NCI-H2107 treated with DMSO at 0.1 percent for 48 hours (cell line): ENCODE measurements at regions not wholly inside any gene's neighbourhood (a gene's known extent, or its start where the extent isn't known, plus 50 kb on each side); places are given as distances from the start of the nearest gene placed in this dataset.
A peak's percentile ranks its signal among the peaks of the same experiment; 100 is the strongest.
"Not testable (repeated sequence)": the region's sequence is repeated elsewhere in the genome, so short reads cannot be mapped to it uniquely, and the experiment has no call there.

Source experiments
- DNase-seq: peaks from one replicate; lab custom pipeline; 2025; ENCODE audit not compliant: unreplicated experiment; lab: John Stamatoyannopoulos, UW

DNA sequence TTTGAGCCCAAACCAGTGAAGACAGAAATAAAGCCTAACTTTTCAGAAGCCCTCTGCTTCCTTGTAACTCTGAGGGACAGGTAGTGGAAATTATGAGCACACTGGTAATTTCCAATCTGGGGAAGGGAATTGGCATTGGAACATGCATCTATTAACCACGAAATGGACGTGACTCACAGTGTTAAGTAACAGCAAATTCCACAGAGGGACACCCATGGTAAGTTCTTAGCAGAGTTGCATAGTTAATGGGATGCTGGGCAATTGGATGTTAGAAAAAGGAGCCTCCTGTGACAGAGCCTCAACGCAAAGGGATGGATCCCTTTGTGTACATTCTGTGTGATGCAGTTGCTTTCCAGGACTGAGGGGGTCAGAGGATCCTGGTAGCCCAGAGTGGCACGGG is 168.6 kb downstream of the SEMA6D start:
- DNase-seq: no peak

DNA sequence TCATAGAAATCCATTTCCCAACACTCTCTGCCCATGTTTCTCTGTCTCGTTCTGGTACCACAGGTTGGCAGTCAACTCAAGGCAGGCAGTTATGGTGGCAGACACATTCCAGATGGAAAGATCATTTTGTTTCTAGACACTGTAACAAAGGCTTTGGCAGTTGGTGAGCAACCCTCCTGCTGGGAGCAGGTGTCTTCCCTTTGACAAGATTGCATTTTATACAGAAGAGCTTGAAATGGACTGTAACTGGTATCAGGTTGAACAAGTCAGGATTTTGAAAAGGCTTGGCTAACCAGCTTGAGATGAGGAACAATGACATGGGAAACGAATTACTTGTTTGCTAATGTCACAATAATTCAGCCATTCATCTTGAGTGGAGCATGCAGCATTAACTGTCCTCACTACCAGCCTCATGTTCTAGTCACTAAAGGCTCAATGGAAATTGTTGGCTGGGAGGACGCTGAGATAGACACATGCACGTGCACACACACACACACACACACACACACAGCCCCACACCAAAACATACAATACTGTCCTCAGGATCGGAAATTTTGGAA is 170.0 kb downstream of the SEMA6D start:
- DNase-seq: peak; percentile 81

DNA sequence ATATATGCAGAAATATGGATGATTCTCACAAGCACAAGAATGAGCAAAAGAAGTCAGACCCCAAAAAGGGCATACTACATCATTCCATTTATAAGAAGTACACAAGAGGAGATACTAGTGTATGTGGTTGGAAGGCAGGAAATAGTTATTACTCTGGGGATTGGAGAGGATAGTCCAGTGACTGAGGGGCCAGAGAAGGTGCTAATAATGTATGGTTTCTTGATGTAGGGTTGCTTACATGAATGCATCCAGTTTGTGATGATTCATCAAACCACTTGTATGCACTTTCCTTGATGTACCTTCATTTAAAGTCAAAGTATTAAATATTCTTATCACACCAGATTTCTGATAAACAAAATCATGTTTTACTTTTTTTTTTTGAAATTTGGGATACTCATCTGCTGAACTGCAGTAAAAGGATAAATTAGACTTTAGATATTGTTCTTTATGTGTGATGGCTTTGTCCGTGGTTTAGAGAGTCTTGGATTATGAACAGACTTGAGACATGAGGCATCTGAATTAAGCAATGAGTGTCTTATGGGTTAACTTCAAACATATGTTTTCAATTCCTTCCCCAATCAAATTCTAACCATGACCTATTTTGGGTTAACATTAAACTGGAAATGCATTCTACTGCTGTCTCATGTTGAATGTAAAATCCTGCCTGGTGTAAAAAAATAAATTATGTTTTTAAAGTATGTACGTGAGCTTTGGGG is 171.2 kb downstream of the SEMA6D start:
- no peak for DNase-seq

DNA sequence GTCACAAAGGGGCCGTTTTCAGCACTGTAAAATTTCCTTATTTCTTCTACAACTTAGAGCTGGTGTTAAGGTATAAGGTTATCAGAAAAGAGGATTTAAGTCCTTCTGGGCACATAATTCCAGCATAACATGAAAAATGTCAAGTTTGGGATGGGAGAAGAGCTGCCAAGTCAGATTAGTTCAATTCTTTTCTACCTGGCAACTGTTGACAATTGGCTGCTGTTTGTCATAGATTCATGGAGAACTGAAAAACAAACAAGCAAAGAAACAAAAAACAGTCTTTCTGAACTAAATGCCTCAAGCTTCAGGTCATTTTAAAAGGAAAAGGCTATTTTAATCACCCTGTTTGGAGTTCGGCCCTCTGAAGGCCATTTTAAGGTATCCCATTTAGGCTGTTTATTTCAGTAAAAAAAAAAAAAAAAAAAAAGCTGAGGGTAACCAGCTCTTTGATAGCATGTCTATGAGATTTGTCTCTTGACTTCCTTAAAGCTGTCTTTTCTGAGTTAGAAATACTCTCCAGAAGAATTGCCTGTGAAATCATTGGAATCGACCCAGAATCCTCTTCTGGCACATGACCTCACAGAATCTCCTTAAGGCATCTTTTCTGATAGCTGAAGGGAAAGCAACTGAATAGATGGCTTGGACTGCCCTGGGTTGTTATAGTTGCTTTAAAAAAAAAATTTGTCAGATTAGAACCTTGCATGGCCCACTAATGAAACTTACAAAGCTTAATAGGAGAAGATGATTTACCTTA is 173.3 kb downstream of the SEMA6D start:
- no peak for DNase-seq

DNA sequence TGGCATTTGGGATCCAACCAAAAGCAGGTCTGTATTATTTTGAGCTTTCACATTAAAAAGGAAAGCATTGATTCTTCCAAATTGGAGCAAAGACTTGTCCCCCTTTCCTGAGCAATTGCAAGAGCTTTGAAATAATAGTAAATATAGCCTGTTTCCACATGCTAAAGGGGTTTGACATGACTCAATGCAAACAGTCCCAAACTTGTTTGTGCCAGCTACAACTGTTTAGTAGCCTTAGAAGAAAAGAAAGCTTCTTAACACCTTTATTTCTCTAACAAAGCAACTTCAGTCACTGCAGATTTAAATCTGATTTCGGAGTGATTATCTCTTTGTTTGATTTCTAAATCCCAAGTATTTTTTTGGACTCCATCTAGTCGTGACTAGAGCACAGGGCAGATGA is 180.2 kb downstream of the SEMA6D start:
- no peak for DNase-seq

DNA sequence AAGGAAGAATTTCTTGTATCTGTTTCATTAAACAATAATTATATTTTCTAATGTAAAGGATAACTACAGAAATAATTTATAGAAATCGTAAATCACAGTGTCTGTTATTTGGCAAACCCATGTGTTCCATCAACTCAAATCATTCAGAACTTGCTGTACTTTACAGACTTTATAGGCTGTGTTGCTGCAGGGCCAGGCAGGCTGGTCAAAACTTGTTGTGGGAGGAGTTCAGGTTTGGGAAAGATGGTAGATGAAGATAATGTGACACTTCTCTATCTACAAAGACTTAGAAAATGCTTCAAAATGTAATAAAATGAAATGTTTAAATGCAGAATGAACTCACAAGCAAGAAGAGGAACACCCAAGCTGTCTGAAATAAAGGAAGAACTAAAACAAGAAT is 183.4 kb downstream of the SEMA6D start:
- DNase-seq: no peak

DNA sequence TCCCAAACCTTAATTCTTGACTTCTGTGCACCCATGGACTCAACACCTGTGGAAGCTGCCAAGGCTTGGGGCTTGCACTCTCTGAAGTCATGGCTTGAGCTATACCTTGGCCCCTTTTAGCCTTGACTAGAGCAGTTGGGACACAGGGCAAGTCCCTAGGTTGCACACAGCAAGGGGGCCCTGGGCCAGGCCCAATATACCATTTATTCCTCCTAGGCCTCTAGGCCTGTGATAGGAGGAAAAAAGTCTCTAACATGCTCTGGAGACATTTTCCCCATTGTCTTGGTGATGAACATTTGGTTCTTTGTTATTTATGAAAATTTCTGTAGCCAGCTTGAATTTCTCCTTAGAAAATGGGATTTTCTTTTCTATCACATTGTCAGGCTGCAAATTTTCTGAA is 186.1 kb downstream of the SEMA6D start:
- DNase-seq: no peak

DNA sequence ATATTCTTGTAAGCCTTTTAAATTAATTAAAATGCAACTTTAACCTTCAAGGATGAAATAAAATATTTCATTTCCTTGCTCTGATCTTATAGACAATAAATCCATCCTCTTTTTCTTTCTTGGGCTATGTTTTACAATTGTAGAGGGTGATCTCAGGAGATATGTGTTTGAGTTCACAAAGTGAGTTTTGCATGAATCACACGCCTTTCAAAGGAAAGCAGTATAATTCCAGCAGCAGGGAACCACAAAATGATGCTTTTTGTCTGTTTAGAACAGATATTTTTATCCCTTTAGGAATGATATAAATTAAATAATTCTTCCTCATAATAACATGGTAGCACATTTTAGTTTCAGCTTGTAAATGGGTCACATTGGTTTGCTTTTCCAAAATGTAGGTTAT is 191.2 kb downstream of the SEMA6D start:
- no peak for DNase-seq

DNA sequence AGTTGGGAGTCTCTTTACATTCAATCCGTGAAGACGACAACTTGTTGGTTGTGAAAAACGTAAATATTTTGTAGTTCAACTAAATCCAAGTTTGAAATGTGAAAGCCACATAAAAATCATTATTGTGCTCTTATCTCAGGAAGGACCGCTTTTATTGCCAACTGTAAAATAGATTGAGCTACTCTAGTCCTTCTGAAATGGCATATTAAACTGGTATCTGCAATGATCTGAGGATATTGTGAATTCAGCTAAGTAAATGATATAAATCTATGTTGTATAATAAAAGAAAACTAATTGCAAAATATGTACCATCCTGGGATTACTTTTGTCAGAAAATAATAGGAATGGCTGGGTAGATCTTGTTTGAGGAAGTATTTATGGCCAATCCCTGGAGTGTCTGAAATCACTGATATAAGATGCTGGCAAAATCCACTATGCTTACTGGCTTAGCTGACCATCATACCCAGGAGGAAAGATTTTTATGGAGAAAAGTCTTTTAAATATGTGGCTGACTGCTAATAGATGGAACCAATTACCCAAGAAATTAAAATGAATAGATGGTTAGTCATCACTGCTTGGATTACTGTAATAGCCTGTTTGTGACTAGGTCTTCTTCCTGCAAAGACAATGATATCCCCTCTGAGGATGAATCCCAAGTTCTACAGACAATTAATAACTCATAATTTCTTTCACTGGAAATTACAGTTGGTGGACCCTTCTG is 191.8 kb downstream of the SEMA6D start:
- DNase-seq: no peak

DNA sequence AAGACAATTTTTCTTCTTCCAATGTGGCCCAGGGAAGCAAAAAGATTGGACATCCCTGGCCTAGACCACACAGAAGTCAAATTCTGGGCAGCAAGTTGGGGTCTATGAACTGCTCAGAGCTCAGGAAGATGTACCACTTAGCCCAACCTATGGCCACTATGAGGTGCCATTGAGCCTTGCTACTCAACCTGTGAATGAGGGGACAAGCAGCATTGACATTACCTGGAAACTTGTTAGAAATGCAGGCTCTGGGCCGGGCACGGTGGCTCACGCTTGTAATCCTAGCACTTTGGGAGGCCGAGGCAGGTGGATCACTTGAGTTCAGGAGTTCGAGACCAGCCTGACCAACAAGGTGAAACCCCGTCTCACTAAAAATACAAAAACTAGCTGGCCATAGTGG is 195.6 kb downstream of the SEMA6D start:
- DNase-seq: not testable (repeated sequence)

DNA sequence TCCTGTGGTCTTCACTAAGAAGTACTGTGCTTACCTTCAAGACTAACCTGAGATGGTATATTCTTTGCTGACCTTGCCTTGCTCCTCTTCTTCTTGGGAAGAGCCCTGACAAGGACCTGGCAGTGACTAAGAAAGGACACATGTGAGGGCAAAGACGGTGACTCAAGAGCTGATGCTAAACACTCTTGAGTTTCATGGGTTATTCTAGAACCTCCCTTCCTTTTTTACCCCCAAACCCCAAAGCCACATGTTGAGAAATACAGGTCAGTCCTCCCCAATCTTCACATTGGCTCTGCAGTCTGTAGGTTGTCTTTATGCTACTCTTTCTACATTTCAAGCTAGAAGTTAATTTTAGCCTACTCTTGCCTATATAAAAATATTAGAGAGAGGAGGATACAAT is 200.6 kb downstream of the SEMA6D start:
- no peak for DNase-seq

DNA sequence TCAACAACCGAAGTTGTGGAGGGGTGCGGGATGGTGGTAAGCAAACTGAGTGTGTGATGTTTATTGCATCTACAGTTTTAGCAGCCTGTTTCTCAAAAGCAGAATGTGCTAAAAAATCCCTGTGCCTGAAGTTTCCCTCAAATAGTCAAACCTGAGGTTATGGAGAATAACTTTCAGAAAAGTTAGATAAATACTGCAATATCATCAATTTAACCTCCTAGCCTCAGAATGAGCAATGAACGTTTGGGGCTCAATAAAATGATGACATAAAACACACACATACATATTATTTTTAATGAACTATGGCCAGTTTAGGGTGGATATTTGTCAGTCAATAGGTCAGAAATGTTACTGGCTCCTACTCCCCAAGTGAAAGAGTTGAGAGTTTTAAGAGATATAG is 201.6 kb downstream of the SEMA6D start:
- no peak for DNase-seq

DNA sequence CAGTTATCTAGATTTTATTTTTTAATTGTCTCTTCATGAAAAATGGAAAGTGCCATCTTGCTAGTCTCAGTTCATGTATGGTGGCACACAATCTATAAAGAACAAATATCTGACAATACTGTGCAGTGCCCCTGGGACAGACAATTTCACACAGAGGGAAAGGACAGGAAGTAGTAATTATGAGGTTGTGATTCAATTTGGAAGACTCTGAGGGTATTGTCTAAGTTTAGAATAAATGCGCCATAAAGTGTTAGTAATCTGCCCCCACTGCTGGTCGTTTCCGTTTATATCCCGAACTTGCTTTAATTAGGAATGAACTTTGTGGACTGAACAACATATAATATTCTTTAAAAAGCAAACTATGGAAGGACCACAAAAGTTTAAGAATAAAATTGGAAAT is 196.4 kb upstream of the SLC24A5 start:
- no peak for DNase-seq

DNA sequence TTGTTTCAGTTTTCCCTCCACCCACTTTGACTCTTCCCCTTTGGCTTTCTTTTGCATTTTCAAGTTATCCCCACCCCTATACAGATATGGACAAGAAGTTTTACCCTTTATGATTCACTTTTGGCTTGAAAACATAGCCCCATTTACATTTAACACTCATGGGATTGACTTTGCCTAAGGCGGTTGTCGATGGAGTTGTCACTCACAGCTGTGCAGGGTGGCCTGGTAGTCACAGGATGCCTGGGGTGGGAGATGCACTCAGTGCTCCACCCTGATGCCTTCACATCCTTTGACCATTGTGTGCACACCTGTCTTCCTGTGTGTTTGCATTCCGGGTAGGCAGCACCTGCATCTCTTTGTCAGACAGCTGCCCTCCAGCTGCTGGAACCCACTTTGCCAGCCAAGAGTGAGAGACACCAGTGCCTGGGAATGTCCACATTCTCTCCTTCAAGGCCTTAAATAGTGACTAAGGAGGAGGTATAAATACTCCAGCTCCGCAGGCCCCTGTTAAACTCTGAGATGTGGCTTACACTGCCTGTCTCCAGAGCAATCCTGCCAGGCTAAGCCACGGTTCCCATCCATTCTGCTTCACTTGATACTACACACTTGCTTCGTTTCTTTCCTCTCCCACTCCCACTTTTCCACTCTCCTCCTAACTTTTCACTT is 191.5 kb upstream of the SLC24A5 start:
- no peak for DNase-seq

DNA sequence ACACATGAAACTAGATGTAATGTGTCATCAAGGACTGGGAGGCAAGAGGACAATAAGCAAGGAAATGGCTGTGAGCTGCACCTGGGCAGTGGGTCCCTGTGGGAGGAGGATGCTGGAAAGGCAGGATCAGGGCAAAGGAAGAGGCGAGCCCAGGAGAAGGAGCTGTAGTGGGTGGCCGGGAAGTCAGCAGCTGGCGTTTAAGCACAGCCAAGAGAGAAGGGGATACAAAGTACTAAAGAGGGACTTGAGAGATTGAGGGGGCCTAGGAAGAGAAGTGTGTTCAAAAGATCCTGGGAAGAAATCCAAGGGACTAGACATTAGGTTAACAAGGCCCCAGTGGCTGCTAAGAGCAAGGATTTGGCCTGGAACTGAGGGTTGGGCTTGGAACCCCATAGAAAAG is 188.5 kb upstream of the SLC24A5 start:
- DNase-seq: no peak

DNA sequence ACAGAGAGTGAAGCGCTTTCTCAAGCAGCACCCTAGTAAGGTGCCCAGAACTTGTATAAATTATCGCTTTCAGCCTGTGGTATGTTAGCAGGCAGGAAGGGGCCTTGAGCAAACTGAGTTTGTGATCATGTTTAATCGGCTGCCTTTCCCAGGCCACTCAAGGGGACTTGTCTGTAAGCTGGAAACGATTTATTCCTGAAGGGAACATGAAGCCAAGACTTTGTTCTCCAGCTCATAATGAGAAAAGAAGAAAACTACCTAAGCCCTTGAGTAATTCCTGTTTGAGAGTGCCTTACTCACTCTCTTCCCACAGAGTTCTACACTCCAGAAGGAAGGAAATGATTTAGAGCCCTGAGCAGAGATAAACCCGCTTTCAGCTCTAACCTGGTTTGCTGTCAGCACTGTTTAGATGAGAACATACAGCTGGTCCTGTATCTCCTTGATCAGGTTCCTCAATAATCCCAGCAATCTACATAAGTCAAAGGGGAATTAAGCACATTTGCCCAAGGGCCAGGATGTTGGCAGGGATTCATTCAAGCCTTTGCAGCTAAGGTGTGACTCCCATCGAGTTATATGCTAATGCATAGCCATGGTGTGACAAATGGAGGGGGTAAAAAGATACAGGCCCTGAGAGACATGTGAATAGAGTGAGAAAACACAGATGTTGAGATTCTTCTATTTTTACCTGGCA is 187.7 kb upstream of the SLC24A5 start:
- DNase-seq: no peak

DNA sequence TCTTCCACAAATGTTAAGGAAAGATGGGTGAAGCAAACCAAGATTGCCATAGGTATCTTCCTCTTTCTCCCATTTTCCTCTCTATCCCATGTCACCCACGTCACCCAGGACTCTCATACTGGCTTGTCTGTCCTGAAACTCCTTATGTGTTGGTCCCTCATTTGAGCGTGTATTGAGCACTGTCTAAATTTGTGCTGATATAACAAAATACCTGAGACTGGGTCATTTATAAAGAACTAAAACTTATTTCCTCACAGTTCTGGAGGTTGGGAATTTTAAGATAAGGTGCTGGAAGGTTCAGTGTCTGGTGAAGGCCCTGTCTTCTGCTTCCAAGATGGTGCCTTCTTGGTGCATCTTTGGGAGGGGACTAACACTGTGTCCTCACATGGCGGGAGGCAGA is 186.9 kb upstream of the SLC24A5 start:
- DNase-seq: no peak

DNA sequence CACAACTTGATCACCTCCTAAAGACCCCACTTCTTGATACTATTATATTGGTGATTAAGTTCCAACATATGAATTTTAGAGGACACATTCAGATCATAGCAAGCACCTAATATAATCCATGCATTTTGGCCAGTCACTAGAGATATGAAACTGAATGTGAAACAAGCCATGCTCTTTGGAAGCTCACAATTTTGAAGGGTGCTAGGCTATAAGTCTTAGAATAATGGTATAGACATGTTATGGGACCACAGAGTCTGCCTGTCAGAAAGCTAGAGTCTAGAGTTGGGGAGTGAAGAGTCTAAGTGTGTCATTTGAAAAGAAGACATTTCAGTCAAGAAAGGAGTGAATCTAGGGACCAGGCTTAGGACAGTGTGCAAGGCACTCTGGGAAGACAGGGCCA is 186.4 kb upstream of the SLC24A5 start:
- no peak for DNase-seq

DNA sequence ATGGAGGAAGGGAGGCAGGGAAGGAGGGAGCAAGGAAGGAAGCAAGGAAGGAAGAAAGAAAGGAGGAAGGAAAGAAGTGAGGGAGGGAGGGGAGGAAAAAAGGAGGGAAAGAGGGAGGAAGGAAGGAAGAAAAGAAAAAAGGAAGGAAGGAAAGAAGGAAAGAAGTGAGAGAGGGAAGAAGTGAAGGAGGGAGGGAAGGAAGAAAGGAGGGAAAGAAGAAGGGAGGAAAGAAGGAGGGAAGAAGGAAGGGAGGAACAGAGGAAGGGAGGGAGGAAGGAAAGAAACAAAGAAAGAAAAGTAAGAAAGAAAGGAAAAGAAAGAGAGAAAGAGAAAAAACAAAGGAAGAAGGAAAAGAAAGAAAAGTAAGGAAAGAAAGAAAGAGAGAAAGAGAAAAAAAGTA is 183.0 kb upstream of the SLC24A5 start:
- no peak for DNase-seq

DNA sequence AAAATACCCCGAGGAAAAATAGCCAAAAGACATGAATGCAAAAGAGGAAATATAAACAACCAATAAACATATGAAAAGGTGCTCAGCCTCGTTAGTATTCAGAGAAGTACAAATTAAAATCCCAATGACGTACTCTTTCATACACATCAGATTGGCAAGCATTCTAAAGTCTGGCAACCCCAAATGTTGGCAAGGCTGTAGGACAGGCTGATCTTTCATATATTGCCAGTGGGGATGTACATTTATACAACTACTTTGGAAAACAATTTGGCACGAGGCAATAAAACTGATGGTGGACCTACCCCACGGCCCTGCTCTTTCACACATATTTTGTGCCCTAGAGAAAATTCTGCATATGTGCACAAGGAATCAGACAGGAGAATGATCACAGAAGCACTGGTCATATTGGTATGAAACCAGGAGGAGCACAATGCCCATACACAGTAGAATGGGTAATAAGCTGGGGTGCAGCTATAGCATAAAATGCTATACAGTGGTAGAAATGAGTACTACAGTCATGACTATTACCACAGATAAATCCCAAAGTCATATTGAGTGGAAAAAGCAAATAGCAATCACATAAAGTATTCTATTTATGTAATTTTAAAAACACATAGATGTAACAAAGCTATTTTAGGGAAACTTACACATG is 176.0 kb upstream of the SLC24A5 start:
- no peak for DNase-seq
